Gastrocnemius medialis (tissue), 4 donors: ENCODE measurements at regions not wholly inside any gene's neighbourhood (a gene's known extent, or its start where the extent isn't known, plus 50 kb on each side); places are given as distances from the start of the nearest gene placed in this dataset.

Source experiments
- ATAC-seq, 2 donors: fragments of 150-250 bp; one replicate each; pipeline ENCODE4 v1.9.1; 2016
- DNase-seq, 2 donors: peaks; one replicate each; pipeline ENCODE4 v3.0.0-alpha.2; 2019
- H3K27ac ChIP-seq, 4 donors: fragments of 200-600 bp; sonication (generic); 1 replicate in 1 of 4; 2 replicates in 3 of 4; pipeline ENCODE4 v1.5.1; 2016 to 2018; ENCODE audit warnings: mild to moderate bottlenecking in 2 of 4, moderate library complexity in 1 of 4
- H3K27me3 ChIP-seq, 3 donors: fragments of 200-600 bp; sonication (generic) in 2 of 3; 1 replicate in 1 of 3; 2 replicates in 2 of 3; pipeline versions ENCODE4 v1.5.1 to v1.6.0; 2016 to 2019; ENCODE audit warnings: mild to moderate bottlenecking in 1 of 3, moderate library complexity in 1 of 3
- H3K36me3 ChIP-seq, 2 donors: fragments of 200-600 bp; sonication (generic) in 1 of 2; one replicate each; pipeline ENCODE4 v1.5.1; 2017 to 2018
- H3K4me1 ChIP-seq, 2 donors: fragments of 200-600 bp; sonication (generic) in 1 of 2; one replicate each; pipeline ENCODE4 v1.5.1; 2016 to 2017; ENCODE audit warnings: mild to moderate bottlenecking in 2 of 2
- H3K4me3 ChIP-seq, 4 donors: fragments of 200-600 bp; sonication (generic) in 3 of 4; 1 replicate in 1 of 4; 2 replicates in 3 of 4; pipeline ENCODE4 v1.5.1; 2016 to 2019; ENCODE audit warnings: mild to moderate bottlenecking in 2 of 4
- H3K9me3 ChIP-seq, 3 donors: fragments of 200-600 bp; sonication (generic) in 2 of 3; 1 replicate in 1 of 3; 2 replicates in 2 of 3; pipeline ENCODE4 v1.5.1; 2016 to 2019
- CTCF ChIP-seq, 5 experiments: fragments of 450-650 bp in 3 of 5; fragments of 200-600 bp in 2 of 5; sonication (generic) in 2 of 5; IDR thresholded peaks in 4 of 5; conservative IDR thresholded peaks in 1 of 5; 1 replicate in 4 of 5; 2 replicates in 1 of 5; pipeline ENCODE4 v1.5.1; 2016 to 2019; ENCODE audit warnings: antibody characterized with exemption in 5 of 5, mild to moderate bottlenecking in 3 of 5, moderate library complexity in 3 of 5
- POLR2A ChIP-seq, 2 donors: fragments of 450-650 bp; IDR thresholded peaks; one replicate each; pipeline ENCODE4 v1.6.1; 2017; ENCODE audit warnings: antibody characterized with exemption in 2 of 2, mild to moderate bottlenecking in 2 of 2, moderate library complexity in 2 of 2
- in situ Hi-C, 4 donors: fragments of 200-750 bp; cut with MboI; loops; one replicate each; pipeline versions ENCODE4 v1.15.0 to v1.8.0; 2017; ENCODE audit warnings: low sequenced_read_pairs in 4 of 4
- intact Hi-C: fragments of 100-400 bp; cut with DNase I; formaldehyde crosslinking; loops from one replicate; pipeline ENCODE4 v1.15.1; 2023; ENCODE audit warnings: low total_unique reads

GRCh38 chr11:37957717-37958116 lies 1359.7 kb upstream of the RAG2 start:
- H3K9me3 ChIP-seq = no peaks in the 10 kb centered on the region
- H3K4me1 ChIP-seq = no peaks in the 10 kb centered on the region
- H3K4me3 ChIP-seq = no peak overlapping the region
- intact Hi-C loops = no loop called here
- DNase-seq = no peak
- ATAC-seq = no peak
- no peaks in the 10 kb centered on the region for H3K36me3 ChIP-seq
- no peak overlapping the region for H3K27ac ChIP-seq
- TF ChIP-seq CTCF (IDR thresholded peaks at IDR 0.05 in 4 of 5, conservative IDR thresholded peaks at IDR 0.05 in 1 of 5) (no peak), POLR2A (IDR thresholded peaks at IDR 0.05) (no peak)
- in situ Hi-C loops = no loop called here
- no peaks in the 10 kb centered on the region for H3K27me3 ChIP-seq

GRCh38 chr11:37951996-37952395 lies 1354.0 kb upstream of the RAG2 start:
- Histone ChIP-seq H3K27me3 (no peaks in the 10 kb centered on the region), H3K36me3 (no peaks in the 10 kb centered on the region), H3K27ac (no peak overlapping the region), H3K4me1 (no peaks in the 10 kb centered on the region), H3K9me3 (no peaks in the 10 kb centered on the region), H3K4me3 (no peak overlapping the region)
- TF ChIP-seq POLR2A (IDR thresholded peaks at IDR 0.05) = no peak
- TF ChIP-seq CTCF (IDR thresholded peaks at IDR 0.05 in 4 of 5, conservative IDR thresholded peaks at IDR 0.05 in 1 of 5) = no peak
- in situ Hi-C loops = no loop called here
- intact Hi-C loops = no loop called here
- DNase-seq = no peak
- ATAC-seq = no peak

DNA sequence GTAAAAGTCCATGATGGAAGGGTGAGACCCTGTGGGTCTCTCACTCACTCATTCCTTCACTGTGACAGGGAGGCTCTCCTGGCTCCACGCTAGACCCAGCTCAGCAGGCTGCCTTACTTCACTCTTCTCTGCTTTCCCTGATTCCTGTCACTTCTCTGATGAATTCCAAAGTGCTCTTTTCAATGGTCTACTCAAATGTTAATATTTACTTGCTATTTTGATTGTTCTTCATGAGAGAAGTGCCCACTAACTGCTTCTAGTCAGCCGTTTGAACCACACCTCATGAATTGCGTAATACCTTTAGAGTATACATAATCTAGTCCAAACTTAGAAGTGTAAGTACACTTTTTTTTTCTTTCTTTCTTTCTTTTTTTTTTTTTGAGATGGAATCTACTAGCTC lies 1350.2 kb upstream of the RAG2 start:
- Histone ChIP-seq H3K4me3 (no peak overlapping the region), H3K4me1 (no peaks in the 10 kb centered on the region), H3K36me3 (no peaks in the 10 kb centered on the region), H3K9me3 (no peaks in the 10 kb centered on the region), H3K27me3 (no peaks in the 10 kb centered on the region), H3K27ac (no peak overlapping the region)
- no peak for DNase-seq
- in situ Hi-C loops (no loop called here), intact Hi-C loops (no loop called here)
- TF ChIP-seq POLR2A (IDR thresholded peaks at IDR 0.05) = no peak
- ATAC-seq = no peak

GRCh38 chr11:37947821-37948220 lies 1349.8 kb upstream of the RAG2 start:
- Histone ChIP-seq H3K27ac (no peak overlapping the region), H3K4me3 (no peak overlapping the region), H3K9me3 (no peaks in the 10 kb centered on the region), H3K27me3 (no peaks in the 10 kb centered on the region), H3K4me1 (no peaks in the 10 kb centered on the region), H3K36me3 (no peaks in the 10 kb centered on the region)
- ATAC-seq = no peak
- intact Hi-C loops = no loop called here
- in situ Hi-C loops = no loop called here
- TF ChIP-seq CTCF (IDR thresholded peaks at IDR 0.05 in 4 of 5, conservative IDR thresholded peaks at IDR 0.05 in 1 of 5) (no peak), POLR2A (IDR thresholded peaks at IDR 0.05) (no peak)
- no peak for DNase-seq

DNA sequence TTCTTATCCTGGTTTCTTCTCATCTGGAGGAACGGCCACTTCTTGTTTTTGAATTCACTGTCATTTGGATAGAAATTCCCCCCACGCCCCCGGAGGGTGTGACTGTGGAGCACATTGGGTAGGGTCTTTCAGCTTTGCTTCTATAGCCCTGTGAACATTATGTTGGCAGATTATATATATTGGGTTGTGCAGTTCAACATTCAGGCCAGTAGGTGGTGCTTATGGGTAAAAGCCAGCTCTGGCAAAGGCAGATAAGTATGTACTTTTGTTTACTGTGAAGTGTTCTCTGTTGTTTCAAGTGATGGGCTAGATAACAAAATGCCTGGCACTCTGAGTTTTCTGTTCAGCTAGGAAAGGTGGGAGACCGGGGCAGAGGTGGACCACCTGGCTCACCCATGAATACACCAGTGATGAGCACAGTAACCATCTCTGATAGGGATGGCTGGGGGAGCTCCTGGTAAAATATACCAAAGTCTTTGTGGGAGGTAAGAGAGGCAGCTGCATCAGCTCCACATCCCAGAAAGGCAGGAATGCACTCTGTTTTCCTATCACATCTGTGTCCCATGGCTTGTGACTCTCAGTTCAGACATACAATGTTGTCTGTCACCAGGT lies 1348.2 kb upstream of the RAG2 start:
- Histone ChIP-seq H3K9me3 (no peaks in the 10 kb centered on the region), H3K27ac (no peak overlapping the region), H3K4me3 (no peak overlapping the region), H3K4me1 (no peaks in the 10 kb centered on the region), H3K36me3 (no peaks in the 10 kb centered on the region), H3K27me3 (no peaks in the 10 kb centered on the region)
- in situ Hi-C loops (no loop called here), intact Hi-C loops (no loop called here)
- no peak for DNase-seq
- no peak for ATAC-seq
- TF ChIP-seq POLR2A (IDR thresholded peaks at IDR 0.05) (no peak), CTCF (IDR thresholded peaks at IDR 0.05 in 4 of 5, conservative IDR thresholded peaks at IDR 0.05 in 1 of 5) (peak in 3 of 5 experiments; percentile 5 to 34 (median 19))
